ENCODE measurements at regions not wholly inside any gene's neighbourhood (a gene's known extent, or its start where the extent isn't known, plus 50 kb on each side); places are given as distances from the start of the nearest gene placed in this dataset.

DNA sequence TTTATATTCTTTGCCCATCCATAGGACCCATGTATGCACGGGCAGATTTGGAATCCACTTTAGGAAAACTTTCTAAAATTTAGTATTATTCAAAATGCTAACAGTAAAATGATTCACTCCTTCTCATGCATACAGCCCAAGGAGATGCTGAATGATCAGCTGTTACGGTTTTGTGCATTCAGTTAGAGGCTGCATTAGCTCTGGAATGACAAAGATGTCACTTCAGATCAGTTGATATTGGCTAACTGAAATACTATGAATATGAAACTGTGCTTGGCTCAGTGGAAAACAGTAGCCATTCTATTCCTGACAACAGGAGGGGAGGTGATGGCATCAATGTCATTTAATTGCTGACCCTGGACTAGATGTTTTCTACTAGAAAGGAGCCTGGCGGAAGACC is 560.7 kb downstream of the ZNF608 start:
- TF ChIP-seq POLR2AphosphoS5 (IDR thresholded peaks at IDR 0.05; ENCODE audit: borderline replicate concordance, low read depth, low read length) (no peak), EZH2 (IDR thresholded peaks at IDR 0.05) (no peak)
